ENCODE measurements at regions not wholly inside any gene's neighbourhood (a gene's known extent, or its start where the extent isn't known, plus 50 kb on each side); places are given as distances from the start of the nearest gene placed in this dataset.

DNA sequence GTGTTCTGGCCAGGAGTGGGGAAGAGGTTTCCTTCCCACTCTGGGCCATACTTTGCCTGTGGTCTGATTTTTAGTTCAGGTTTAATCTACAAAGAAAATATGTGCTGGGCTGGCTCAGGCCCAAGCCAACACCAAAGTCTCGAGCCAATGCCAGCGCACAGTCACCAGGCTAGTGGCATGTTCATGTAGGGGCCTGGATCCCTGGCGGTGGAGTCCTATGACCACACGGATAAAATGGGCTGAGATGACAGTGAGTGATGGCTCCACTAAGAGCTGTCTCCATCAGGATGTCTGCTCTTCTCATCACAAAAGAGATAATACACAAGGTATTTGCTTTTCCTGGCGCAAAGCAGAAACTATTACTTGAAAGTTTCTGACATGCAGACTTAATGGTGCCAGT, 92.9 kb upstream of the PTPN3 start:
- TF ChIP-seq RAD21 (IDR thresholded peaks at IDR 0.05; ENCODE audit: low read depth) (no peak), USF1 (IDR thresholded peaks at IDR 0.05) (no peak), CEBPB (IDR thresholded peaks at IDR 0.05) (no peak), YY1 (IDR thresholded peaks at IDR 0.05; ENCODE audit: low read depth) (no peak), ZBTB7A (IDR thresholded peaks at IDR 0.05; ENCODE audit: low read depth) (no peak)

GRCh38 chr9:109591691-109592090, 93.6 kb upstream of the PTPN3 start:
- TF ChIP-seq CREB1 (IDR thresholded peaks at IDR 0.05; ENCODE audit: low read depth), result no peak
- TF ChIP-seq NFIC (IDR thresholded peaks at IDR 0.05), result no peak
- no peak for TF ChIP-seq CEBPB (IDR thresholded peaks at IDR 0.05)
- no peak for TF ChIP-seq TAF1 (IDR thresholded peaks at IDR 0.05; ENCODE audit: low read depth)
- TF ChIP-seq ZBTB7A (IDR thresholded peaks at IDR 0.05; ENCODE audit: low read depth), result no peak

DNA sequence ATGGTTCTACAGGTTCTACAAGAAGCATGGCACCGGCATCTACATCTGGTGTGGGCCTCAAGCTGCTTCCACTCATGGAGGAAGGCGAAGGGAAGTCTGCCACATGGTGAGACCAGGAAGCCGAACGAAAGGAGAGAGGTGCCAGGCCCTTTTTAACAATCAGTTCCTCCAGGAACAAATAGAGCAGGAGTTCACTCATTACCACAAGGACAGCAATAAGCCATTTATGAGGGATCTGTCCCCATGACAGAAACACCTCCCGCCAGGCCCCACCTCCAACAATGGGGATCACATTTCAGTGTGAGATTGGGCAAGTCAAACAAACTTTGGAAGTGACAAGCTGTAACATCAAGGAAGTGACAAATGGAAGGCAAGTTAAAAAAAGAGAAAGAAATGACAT, 95.5 kb upstream of the PTPN3 start:
- TF ChIP-seq USF1 (IDR thresholded peaks at IDR 0.05) (no peak), FOXM1 (IDR thresholded peaks at IDR 0.05; ENCODE audit: borderline replicate concordance, low read depth) (no peak), NFIC (IDR thresholded peaks at IDR 0.05) (no peak), YY1 (IDR thresholded peaks at IDR 0.05; ENCODE audit: low read depth) (no peak), ZBTB7A (IDR thresholded peaks at IDR 0.05; ENCODE audit: low read depth) (no peak), EGR1 (IDR thresholded peaks at IDR 0.05) (no peak), RAD21 (IDR thresholded peaks at IDR 0.05; ENCODE audit: low read depth) (no peak), CEBPB (IDR thresholded peaks at IDR 0.05) (no peak), CREB1 (IDR thresholded peaks at IDR 0.05; ENCODE audit: low read depth) (no peak), TAF1 (IDR thresholded peaks at IDR 0.05; ENCODE audit: low read depth) (no peak), EP300 (IDR thresholded peaks at IDR 0.05; ENCODE audit: borderline replicate concordance) (no peak), TEAD4 (IDR thresholded peaks at IDR 0.05) (no peak), TCF12 (IDR thresholded peaks at IDR 0.05; ENCODE audit: low read depth) (no peak)
- TF ChIP-seq, protein P1, sequence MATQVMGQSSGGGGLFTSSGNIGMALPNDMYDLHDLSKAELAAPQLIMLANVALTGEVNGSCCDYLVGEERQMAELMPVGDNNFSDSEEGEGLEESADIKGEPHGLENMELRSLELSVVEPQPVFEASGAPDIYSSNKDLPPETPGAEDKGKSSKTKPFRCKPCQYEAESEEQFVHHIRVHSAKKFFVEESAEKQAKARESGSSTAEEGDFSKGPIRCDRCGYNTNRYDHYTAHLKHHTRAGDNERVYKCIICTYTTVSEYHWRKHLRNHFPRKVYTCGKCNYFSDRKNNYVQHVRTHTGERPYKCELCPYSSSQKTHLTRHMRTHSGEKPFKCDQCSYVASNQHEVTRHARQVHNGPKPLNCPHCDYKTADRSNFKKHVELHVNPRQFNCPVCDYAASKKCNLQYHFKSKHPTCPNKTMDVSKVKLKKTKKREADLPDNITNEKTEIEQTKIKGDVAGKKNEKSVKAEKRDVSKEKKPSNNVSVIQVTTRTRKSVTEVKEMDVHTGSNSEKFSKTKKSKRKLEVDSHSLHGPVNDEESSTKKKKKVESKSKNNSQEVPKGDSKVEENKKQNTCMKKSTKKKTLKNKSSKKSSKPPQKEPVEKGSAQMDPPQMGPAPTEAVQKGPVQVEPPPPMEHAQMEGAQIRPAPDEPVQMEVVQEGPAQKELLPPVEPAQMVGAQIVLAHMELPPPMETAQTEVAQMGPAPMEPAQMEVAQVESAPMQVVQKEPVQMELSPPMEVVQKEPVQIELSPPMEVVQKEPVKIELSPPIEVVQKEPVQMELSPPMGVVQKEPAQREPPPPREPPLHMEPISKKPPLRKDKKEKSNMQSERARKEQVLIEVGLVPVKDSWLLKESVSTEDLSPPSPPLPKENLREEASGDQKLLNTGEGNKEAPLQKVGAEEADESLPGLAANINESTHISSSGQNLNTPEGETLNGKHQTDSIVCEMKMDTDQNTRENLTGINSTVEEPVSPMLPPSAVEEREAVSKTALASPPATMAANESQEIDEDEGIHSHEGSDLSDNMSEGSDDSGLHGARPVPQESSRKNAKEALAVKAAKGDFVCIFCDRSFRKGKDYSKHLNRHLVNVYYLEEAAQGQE (IDR thresholded peaks at IDR 0.05; ENCODE audit: low read depth), result no peak
- TF ChIP-seq, protein P2, sequence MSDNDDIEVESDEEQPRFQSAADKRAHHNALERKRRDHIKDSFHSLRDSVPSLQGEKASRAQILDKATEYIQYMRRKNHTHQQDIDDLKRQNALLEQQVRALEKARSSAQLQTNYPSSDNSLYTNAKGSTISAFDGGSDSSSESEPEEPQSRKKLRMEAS (IDR thresholded peaks at IDR 0.05), result no peak

DNA sequence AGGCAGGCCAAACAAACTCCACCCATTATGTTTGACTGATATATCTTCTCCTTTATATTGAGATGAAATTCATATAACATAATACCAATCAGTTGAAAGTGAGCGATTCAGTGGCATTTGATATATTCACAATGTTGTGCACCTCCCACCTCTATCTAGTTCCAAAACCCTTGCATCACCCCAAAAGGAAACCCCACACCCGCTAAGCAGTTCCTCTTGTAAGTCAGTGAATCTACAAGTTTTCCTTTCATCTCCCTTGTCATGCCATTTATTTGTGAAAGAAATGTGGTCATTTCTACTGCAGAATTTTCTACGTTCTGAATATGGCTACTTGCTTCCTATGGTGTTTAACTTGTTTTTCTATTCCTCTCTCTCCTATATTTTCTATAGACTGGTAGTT, 99.4 kb upstream of the PTPN3 start:
- TF ChIP-seq, protein P1 (IDR thresholded peaks at IDR 0.05; ENCODE audit: low read depth), result no peak
- no peak for TF ChIP-seq USF1 (IDR thresholded peaks at IDR 0.05)
- TF ChIP-seq CREB1 (IDR thresholded peaks at IDR 0.05; ENCODE audit: low read depth), result no peak
- TF ChIP-seq FOXM1 (IDR thresholded peaks at IDR 0.05; ENCODE audit: borderline replicate concordance, low read depth), result no peak
- TF ChIP-seq YY1 (IDR thresholded peaks at IDR 0.05; ENCODE audit: low read depth), result no peak
- no peak for TF ChIP-seq EP300 (IDR thresholded peaks at IDR 0.05; ENCODE audit: borderline replicate concordance)
- TF ChIP-seq CEBPB (IDR thresholded peaks at IDR 0.05), result no peak
- TF ChIP-seq EGR1 (IDR thresholded peaks at IDR 0.05), result no peak

DNA sequence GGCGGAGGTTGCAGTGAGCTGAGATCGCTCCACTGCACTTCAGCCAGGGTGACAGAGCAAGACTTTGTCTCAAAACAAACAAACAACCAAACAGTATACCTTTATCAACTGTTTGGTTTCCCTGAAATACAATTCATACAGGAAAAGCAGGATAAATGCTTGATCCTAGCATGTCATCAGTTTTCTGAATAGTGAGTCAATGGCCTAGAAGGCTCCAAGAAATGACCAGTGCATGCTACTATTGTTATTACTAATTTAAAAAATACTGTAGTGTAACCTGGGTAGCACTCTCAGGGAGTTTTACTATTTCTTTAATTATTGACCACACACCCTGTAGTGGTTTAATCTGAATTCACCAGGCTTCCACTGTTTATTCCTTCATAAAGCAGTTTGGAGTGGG, 101.0 kb upstream of the PTPN3 start:
- TF ChIP-seq, protein P2 (IDR thresholded peaks at IDR 0.05), result no peak
- TF ChIP-seq TCF12 (IDR thresholded peaks at IDR 0.05; ENCODE audit: low read depth), result no peak
- no peak for TF ChIP-seq NFIC (IDR thresholded peaks at IDR 0.05)
- no peak for TF ChIP-seq EGR1 (IDR thresholded peaks at IDR 0.05)
- TF ChIP-seq RAD21 (IDR thresholded peaks at IDR 0.05; ENCODE audit: low read depth), result no peak
- TF ChIP-seq ZBTB7A (IDR thresholded peaks at IDR 0.05; ENCODE audit: low read depth), result no peak
- TF ChIP-seq, protein P1 (IDR thresholded peaks at IDR 0.05; ENCODE audit: low read depth), result no peak
- no peak for TF ChIP-seq YY1 (IDR thresholded peaks at IDR 0.05; ENCODE audit: low read depth)
- TF ChIP-seq EP300 (IDR thresholded peaks at IDR 0.05; ENCODE audit: borderline replicate concordance), result no peak
- TF ChIP-seq FOXM1 (IDR thresholded peaks at IDR 0.05; ENCODE audit: borderline replicate concordance, low read depth), result no peak
- no peak for TF ChIP-seq USF1 (IDR thresholded peaks at IDR 0.05)
- no peak for TF ChIP-seq TAF1 (IDR thresholded peaks at IDR 0.05; ENCODE audit: low read depth)
